ENCODE measurements at regions not wholly inside any gene's neighbourhood (a gene's known extent, or its start where the extent isn't known, plus 50 kb on each side); places are given as distances from the start of the nearest gene placed in this dataset.

GRCh38 chr1:59152511-59152910 lies 144.4 kb upstream of the FGGY start:
- Mint-ChIP-seq H3K9me3 (peaks cover 5% of the 10 kb centered on the region), H3K27ac (no peak overlapping the region), H3K27me3 (ENCODE audit: insufficient read depth) (peaks cover 11% of the 10 kb centered on the region), H3K4me1 (peaks cover 8% of the 10 kb centered on the region), H3K4me3 (no peak overlapping the region), H3K36me3 (ENCODE audit: low read depth) (peaks cover 2% of the 10 kb centered on the region)
- H3K4me1 ChIP-seq (ENCODE audit: control insufficient read depth, insufficient read depth, low read length) = peaks cover 3% of the 10 kb centered on the region
- DNase-seq = no peak
- 87 to 100% methylated on average over 1 of the region's 1 CpG for WGBS, 2 experiments (ENCODE audit: insufficient coverage in 1 of 2, insufficient read length in 1 of 2)
- peaks cover 9% of the 10 kb centered on the region for H3K27me3 ChIP-seq (ENCODE audit: control insufficient read depth, insufficient read depth, low read length, poor library complexity, severe bottlenecking)
- no peak overlapping the region for H3K9ac ChIP-seq (ENCODE audit: extremely low read depth, low read length, poor library complexity, severe bottlenecking)
- no peaks in the 10 kb centered on the region for H3K9me3 ChIP-seq (ENCODE audit: control insufficient read depth, low read length)
- no peak overlapping the region for H3K27ac ChIP-seq (ENCODE audit: low read depth, low read length)
- no peaks in the 10 kb centered on the region for H3K36me3 ChIP-seq (ENCODE audit: control insufficient read depth, insufficient read depth, low read length)
- TF ChIP-seq CTCF (conservative IDR thresholded peaks at IDR 0.05) = no peak
- no peak overlapping the region for H3K4me3 ChIP-seq (ENCODE audit: low read length)

GRCh38 chr1:59154401-59154800 lies 142.5 kb upstream of the FGGY start:
- Histone ChIP-seq H3K27me3 (ENCODE audit: control insufficient read depth, insufficient read depth, low read length, poor library complexity, severe bottlenecking) (no peaks in the 10 kb centered on the region), H3K36me3 (ENCODE audit: control insufficient read depth, insufficient read depth, low read length) (no peaks in the 10 kb centered on the region), H3K9ac (ENCODE audit: extremely low read depth, low read length, poor library complexity, severe bottlenecking) (no peak overlapping the region), H3K4me3 (ENCODE audit: low read length) (no peak overlapping the region), H3K9me3 (ENCODE audit: control insufficient read depth, low read length) (peaks cover 14% of the 10 kb centered on the region), H3K27ac (ENCODE audit: low read depth, low read length) (no peak overlapping the region), H3K4me1 (ENCODE audit: control insufficient read depth, insufficient read depth, low read length) (peaks cover 3% of the 10 kb centered on the region)
- Mint-ChIP-seq H3K27me3 (ENCODE audit: insufficient read depth) (peaks cover 3% of the 10 kb centered on the region), H3K4me3 (no peak overlapping the region), H3K4me1 (peaks cover 8% of the 10 kb centered on the region), H3K9me3 (peaks cover 18% of the 10 kb centered on the region), H3K36me3 (ENCODE audit: low read depth) (peaks cover 2% of the 10 kb centered on the region), H3K27ac (no peak overlapping the region)
- WGBS, 2 experiments (ENCODE audit: insufficient coverage in 1 of 2, insufficient read length in 1 of 2) = 92 to 96% methylated on average over 1 to 2 of the region's 2 CpGs
- DNase-seq = no peak
- no peak for TF ChIP-seq CTCF (conservative IDR thresholded peaks at IDR 0.05)

GRCh38 chr1:59155351-59155750 lies 141.5 kb upstream of the FGGY start:
- WGBS, 2 experiments (ENCODE audit: insufficient coverage in 1 of 2, insufficient read length in 1 of 2) = 86 to 100% methylated on average over 1 of the region's 1 CpG
- H3K4me1 Mint-ChIP-seq = peaks cover 8% of the 10 kb centered on the region
- no peak overlapping the region for H3K9ac ChIP-seq (ENCODE audit: extremely low read depth, low read length, poor library complexity, severe bottlenecking)

More at GRCh38 chr1:59155351-59155750, 141.5 kb upstream of the FGGY start:
- no peak overlapping the region for H3K4me3 ChIP-seq (ENCODE audit: low read length)
- H3K27me3 ChIP-seq (ENCODE audit: control insufficient read depth, insufficient read depth, low read length, poor library complexity, severe bottlenecking) = no peaks in the 10 kb centered on the region
- H3K36me3 ChIP-seq (ENCODE audit: control insufficient read depth, insufficient read depth, low read length) = no peaks in the 10 kb centered on the region
- H3K4me1 ChIP-seq (ENCODE audit: control insufficient read depth, insufficient read depth, low read length) = peaks cover 3% of the 10 kb centered on the region
- TF ChIP-seq CTCF (conservative IDR thresholded peaks at IDR 0.05) = no peak
- peaks cover 2% of the 10 kb centered on the region for H3K36me3 Mint-ChIP-seq (ENCODE audit: low read depth)
- H3K9me3 ChIP-seq (ENCODE audit: control insufficient read depth, low read length) = peaks cover 14% of the 10 kb centered on the region
- peaks cover 18% of the 10 kb centered on the region for H3K9me3 Mint-ChIP-seq
- H3K4me3 Mint-ChIP-seq = no peak overlapping the region
- H3K27ac ChIP-seq (ENCODE audit: low read depth, low read length) = no peak overlapping the region
- H3K27me3 Mint-ChIP-seq (ENCODE audit: insufficient read depth) = peaks cover 3% of the 10 kb centered on the region
- H3K27ac Mint-ChIP-seq = no peak overlapping the region
- DNase-seq = no peak

Measured in endodermal cell (in vitro differentiated cells).